CD1c-positive myeloid dendritic cell (primary cell): ENCODE measurements at regions not wholly inside any gene's neighbourhood (a gene's known extent, or its start where the extent isn't known, plus 50 kb on each side); places are given as distances from the start of the nearest gene placed in this dataset.

Experiments used
- DNase-seq: peaks from one replicate; pipeline ENCODE4 v3.0.0-alpha.2; 2016; ENCODE audit errors: extremely low spot score

GRCh38 chrX:147832707-147833348 lies 78.9 kb upstream of the FMR1 start:
- no peak for DNase-seq

- no peak for DNase-seq
Measured at GRCh38 chrX:147838465-147839131, 73.1 kb upstream of the FMR1 start.

GRCh38 chrX:147846676-147847075 lies 65.0 kb upstream of the FMR1 start:
- DNase-seq: no peak

GRCh38 chrX:147847999-147848398 lies 63.7 kb upstream of the FMR1 start:
- no peak for DNase-seq

GRCh38 chrX:147848543-147849443 lies 62.9 kb upstream of the FMR1 start:
- no peak for DNase-seq

- no peak for DNase-seq
Measured at GRCh38 chrX:147850875-147851274, 60.8 kb upstream of the FMR1 start.

- no peak for DNase-seq
Measured at GRCh38 chrX:147853701-147854100, 58.0 kb upstream of the FMR1 start.

GRCh38 chrX:147859666-147860065 lies 52.1 kb upstream of the FMR1 start:
- no peak for DNase-seq
